HG02852 (cell line): ENCODE measurements at regions not wholly inside any gene's neighbourhood (a gene's known extent, or its start where the extent isn't known, plus 50 kb on each side); places are given as distances from the start of the nearest gene placed in this dataset.
"Not testable (repeated sequence)": the region's sequence is repeated elsewhere in the genome, so short reads cannot be mapped to it uniquely, and the experiment has no call there.

ENCODE experiments used
- ATAC-seq: cut with Tn5 transposase; IDR thresholded peaks from one replicate; pipeline ENCODE4 v1.9.1; 2021; ENCODE audit warnings: mild to moderate bottlenecking, moderate library complexity; ENCODE audit not compliant: unreplicated experiment

GRCh38 chr17:16844669-16845068 lies 127.2 kb downstream of the TNFRSF13B start:
- ATAC-seq: not testable (repeated sequence)

GRCh38 chr17:16843511-16843910 lies 128.4 kb downstream of the TNFRSF13B start:
- not testable (repeated sequence) for ATAC-seq

GRCh38 chr17:16842346-16842745 lies 129.6 kb downstream of the TNFRSF13B start:
- not testable (repeated sequence) for ATAC-seq

- ATAC-seq: not testable (repeated sequence)
These were observed 130.0 kb downstream of the TNFRSF13B start for GRCh38 chr17:16841896-16842295.

DNA sequence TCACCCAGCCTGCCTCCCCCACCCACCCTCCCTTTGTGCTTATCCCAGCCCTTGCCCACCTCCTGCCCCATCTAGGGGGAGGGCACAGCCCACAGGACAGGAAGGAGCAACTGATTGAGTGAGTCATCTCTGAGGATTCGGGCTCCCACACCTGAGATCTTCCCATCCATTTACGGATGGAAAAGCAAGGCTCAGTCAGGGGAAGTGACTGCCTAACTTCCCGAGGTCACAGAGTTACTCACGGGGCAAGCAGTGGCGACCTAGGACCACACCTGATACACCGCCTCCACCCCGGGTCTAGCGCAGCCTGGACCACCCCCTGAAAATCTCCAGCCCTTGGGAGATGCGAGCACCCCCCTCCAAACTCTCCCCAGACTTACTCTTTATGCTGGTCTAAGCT lies 131.7 kb downstream of the TNFRSF13B start:
- ATAC-seq: not testable (repeated sequence)

DNA sequence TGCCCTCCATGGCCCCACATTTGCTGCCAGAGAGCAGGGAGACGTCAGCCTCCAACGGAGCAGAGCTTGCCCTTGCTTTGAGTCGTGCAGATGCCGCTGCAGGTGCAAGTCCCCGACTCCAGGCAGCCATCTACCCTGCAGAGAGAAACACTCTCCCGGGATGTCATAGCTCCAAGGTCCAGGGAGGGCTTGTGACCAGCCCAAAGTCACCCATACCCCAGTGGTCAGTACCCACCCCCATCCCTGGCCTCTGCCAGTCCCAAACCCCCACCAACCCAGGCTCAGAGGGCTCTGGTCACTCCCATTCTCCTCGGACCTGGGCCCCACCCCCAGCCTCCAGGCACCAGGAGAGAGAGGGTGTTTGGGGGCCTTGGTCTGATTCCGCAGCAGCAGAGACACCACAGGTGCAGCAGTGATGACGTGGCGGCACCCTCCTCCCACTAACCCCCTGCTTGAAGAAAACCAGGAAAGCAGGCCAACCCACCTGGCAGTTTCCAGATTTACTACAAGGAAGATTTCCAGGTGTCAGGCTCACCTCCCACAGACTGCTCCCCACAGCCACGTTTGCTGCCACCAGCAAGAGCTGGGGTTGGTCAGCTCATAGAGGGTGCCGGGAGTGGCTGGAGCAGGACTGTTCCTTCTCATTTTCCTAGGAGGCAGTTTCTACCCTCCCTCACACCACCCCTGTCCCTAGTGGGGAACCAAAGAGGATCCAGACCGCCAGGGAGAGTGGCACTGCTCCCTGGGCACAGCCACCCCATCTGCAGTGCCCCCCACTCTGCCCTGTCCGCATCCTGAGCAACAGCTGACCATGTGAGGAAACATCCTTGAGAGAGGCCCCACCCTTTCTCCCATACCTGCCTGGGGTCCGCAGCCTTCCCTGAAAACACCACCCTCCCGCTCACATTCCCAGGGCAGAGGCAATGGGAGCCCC lies 132.4 kb downstream of the TNFRSF13B start:
- not testable (repeated sequence) for ATAC-seq

- ATAC-seq: not testable (repeated sequence)
These were observed 133.1 kb downstream of the TNFRSF13B start for GRCh38 chr17:16838795-16839194.

GRCh38 chr17:16838287-16838686 lies 133.6 kb downstream of the TNFRSF13B start:
- not testable (repeated sequence) for ATAC-seq

DNA sequence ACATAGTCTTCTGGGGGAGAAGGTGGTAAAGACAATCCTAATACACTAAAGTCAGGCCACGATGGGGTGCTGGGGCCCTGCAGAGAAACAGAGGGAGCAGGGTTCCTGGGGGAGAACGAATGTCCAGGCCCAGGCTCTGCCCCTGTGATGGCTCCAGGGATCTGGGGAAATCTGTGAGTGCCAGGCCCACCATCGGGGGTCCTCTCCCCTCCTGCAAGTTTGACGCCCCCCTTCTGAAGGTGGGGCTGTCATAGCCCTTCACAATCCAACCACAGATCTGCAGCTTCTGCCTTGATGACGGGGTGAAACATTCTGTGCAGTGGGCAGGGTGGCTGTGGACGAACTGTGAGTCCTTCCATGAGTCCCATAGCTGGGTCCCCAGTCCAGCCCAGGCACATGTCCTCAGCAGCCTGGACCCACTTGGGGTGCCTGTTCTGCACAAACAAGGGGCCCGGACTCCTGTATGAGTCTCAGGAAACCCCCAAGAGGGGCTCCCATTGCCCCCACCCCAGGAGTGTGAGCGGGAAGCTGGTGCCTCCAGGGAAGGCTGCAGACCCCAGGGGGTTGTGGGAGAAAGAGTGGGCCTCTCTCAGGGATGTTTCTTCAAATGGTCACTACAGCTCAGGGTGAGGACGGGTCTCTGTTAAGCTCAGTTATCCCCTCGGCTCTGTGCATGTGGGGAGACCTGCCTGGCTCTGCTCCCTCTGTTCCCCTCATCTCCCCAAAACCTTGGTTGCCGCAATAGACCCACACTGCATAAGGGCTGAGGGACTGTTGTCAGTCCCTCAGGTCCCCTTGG lies 134.3 kb downstream of the TNFRSF13B start:
- not testable (repeated sequence) for ATAC-seq

- not testable (repeated sequence) for ATAC-seq
These were observed 135.5 kb downstream of the TNFRSF13B start for GRCh38 chr17:16836315-16836915.

- not testable (repeated sequence) for ATAC-seq
These were observed 138.4 kb downstream of the TNFRSF13B start for GRCh38 chr17:16833517-16833916.

GRCh38 chr17:16832853-16833252 lies 139.1 kb downstream of the TNFRSF13B start:
- not testable (repeated sequence) for ATAC-seq

DNA sequence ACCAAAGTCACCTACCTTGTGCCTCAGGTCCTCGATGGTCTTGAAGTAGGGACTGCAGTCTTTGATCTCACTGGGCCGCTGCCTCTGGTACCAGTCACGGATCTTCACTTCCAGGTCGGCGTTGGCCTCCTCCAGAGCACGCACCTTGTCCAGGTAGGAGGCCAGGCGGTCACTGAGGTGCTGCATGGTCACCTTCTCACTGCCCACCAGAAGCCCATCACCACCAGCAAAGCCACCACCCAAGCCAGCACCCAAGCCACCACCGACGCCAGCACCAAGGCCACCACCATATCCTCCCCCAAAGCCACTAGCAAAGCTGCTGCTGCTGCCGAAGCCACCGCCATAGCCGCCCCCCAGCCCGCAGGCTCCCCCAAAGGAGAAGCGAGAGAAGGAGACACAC lies 139.7 kb downstream of the TNFRSF13B start:
- not testable (repeated sequence) for ATAC-seq

DNA sequence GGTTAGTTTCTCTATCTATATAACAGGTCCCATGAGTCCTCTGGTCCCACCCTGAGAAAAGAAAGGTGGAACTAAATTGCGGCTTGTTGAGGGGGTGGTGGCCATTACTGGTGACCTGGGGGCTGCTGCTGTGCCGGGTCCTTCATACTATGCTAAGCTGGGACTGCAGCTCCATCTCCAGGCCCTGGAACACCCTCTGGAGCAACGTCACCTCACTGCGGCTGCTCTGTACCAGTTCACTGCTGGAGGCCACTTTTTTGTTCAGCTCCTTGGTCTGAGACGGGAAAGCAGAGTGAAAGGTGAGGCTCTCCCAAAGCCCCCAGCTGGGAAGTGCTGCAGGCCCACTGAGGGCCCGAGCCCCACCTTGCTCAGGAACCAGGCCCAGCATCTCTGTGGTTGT lies 140.7 kb downstream of the CCDC144A start:
- not testable (repeated sequence) for ATAC-seq

DNA sequence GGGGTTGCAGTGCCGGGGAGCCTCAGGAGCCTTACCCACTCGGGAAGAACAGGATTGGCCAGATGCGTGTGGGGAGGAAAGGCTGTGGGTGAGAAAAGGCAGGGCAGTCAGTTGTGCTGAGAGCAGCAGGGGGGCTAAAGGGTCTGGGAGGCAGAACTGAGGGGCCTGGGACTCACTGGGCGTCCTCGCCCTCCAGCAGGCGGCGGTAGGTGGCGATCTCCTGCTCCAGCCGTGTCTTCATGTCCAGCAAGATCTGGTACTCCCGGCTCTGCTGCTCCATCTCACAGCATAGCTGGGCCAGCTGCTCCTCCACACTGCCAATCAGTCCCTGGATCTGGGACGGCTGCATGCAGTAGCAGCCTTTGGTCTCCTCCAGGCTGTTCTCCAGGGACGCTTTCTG lies 140.2 kb downstream of the CCDC144A start:
- not testable (repeated sequence) for ATAC-seq
